ENCODE measurements at regions not wholly inside any gene's neighbourhood (a gene's known extent, or its start where the extent isn't known, plus 50 kb on each side); places are given as distances from the start of the nearest gene placed in this dataset.

DNA sequence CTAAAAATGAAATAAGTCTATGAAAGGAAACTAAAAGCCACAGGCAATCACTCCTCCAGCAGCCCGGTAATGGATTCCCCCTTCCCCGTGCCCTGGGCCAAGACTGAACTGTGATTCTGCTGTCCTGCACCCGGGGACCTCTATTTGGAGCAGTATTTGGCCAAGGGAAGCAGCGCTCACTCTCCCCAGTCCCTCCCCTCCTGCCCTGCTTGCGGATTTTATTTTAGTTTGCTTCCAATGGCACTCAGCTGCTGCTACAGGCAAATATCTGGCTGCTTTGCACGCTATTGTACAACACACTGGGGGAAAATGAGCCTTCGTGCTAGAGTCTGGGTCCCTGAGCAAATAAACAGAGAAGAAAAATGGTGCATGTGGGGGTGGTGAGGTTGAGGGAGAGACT is 975.7 kb upstream of the RBFOX1 start:
- Mint-ChIP-seq H3K27me3 (ENCODE audit: low read depth) (no peaks in the 10 kb centered on the region), H3K9me3 (peaks cover 3% of the 10 kb centered on the region), H3K4me1 (ENCODE audit: low read depth) (no peaks in the 10 kb centered on the region), H3K36me3 (ENCODE audit: insufficient read depth) (no peaks in the 10 kb centered on the region), H3K4me3 (no peak overlapping the region)
- ATAC-seq (no peak), DNase-seq (no peak)

DNA sequence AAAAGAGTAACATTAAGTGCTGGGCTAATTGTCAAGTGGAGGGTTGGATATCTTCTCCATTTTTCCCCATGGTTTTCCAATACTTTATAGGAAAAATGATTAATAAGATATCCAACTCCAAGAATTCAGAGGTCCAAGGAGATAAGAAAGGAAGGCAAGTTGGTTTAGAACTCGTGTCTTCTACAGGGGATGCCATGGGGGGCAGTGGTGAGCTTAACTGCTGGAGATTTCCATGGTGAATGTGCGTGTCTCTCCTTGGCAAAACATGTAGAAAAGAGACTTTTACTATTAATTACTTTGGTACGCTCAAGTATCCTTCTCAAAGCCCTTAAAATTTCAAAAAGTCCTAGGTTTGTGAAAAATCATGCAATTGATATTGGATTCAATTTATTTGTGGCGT is 982.9 kb upstream of the RBFOX1 start:
- DNase-seq (no peak), ATAC-seq (no peak)
- Mint-ChIP-seq H3K27me3 (ENCODE audit: low read depth) (no peaks in the 10 kb centered on the region), H3K36me3 (ENCODE audit: insufficient read depth) (no peaks in the 10 kb centered on the region), H3K4me3 (no peak overlapping the region), H3K4me1 (ENCODE audit: low read depth) (no peaks in the 10 kb centered on the region), H3K9me3 (peaks cover 9% of the 10 kb centered on the region)

DNA sequence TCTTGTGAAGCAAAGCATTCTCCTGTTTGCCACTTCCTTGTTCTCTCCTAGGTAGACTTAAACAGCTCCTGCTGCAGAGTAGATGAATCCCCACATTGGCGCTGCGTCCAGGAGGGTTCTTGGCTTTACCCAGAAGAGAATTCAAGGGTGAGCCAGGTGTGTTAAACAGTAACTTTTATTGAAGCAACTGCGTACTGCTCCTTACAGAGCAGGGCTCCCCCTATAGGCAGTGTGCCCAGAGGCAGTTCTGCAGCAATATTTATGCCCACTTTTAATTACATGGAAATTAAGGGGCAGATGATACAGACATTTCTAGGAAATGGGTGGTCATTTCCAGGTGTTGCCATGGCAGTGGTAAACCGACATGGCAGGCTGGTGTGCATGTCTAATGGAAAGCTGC is 987.6 kb upstream of the RBFOX1 start:
- ATAC-seq: no peak
- Mint-ChIP-seq H3K27me3 (ENCODE audit: low read depth) (no peaks in the 10 kb centered on the region), H3K4me1 (ENCODE audit: low read depth) (no peaks in the 10 kb centered on the region), H3K4me3 (no peak overlapping the region), H3K9me3 (peaks cover 18% of the 10 kb centered on the region), H3K36me3 (ENCODE audit: insufficient read depth) (no peaks in the 10 kb centered on the region)
- DNase-seq: no peak

DNA sequence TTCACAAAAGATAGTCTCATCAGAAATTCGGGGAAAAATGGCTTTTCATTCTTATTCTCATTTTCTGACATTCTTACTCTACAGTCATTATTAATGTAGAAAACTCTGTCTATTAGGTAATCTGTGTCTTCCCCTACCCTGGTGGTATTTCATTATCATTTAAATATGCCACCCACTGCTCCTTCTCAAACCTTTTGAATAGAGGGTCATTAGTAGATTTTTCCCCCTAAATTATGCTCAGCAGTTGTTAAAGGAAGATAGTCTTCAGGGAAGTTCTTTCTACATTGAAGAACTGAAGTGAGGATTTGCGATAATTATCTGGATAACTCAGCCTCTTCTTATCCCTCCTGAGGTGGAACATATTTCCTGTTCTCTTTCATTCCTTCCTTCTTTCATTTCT is 989.5 kb upstream of the RBFOX1 start:
- H3K9me3 Mint-ChIP-seq: peaks cover 20% of the 10 kb centered on the region
- no peak for DNase-seq
- no peak overlapping the region for H3K4me3 Mint-ChIP-seq
- H3K4me1 Mint-ChIP-seq (ENCODE audit: low read depth): no peaks in the 10 kb centered on the region
- ATAC-seq: no peak
- H3K27me3 Mint-ChIP-seq (ENCODE audit: low read depth): no peaks in the 10 kb centered on the region
- no peaks in the 10 kb centered on the region for H3K36me3 Mint-ChIP-seq (ENCODE audit: insufficient read depth)

DNA sequence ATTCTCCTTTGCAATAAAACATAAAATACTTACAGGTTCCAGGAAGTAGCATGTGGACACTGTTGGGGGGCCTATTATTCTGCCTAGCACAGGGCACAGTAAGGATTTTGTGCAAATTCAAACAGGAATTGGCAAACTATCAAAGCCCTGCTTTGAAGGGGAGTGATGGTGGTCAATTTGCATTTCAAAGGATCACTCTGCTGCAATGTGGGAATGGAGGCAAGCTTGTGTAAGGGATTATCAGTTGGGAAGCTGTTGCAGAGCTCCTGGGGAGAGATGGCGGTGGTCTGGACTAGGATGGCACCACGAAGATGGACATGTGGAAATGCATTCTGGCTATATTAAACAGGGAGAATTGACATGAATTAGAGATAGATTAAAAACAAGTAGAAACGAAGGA is 990.7 kb upstream of the RBFOX1 start:
- H3K36me3 Mint-ChIP-seq (ENCODE audit: insufficient read depth): no peaks in the 10 kb centered on the region
- no peak for DNase-seq
- ATAC-seq: no peak
- H3K9me3 Mint-ChIP-seq: peaks cover 20% of the 10 kb centered on the region
- no peaks in the 10 kb centered on the region for H3K4me1 Mint-ChIP-seq (ENCODE audit: low read depth)
- no peaks in the 10 kb centered on the region for H3K27me3 Mint-ChIP-seq (ENCODE audit: low read depth)
- no peak overlapping the region for H3K4me3 Mint-ChIP-seq

DNA sequence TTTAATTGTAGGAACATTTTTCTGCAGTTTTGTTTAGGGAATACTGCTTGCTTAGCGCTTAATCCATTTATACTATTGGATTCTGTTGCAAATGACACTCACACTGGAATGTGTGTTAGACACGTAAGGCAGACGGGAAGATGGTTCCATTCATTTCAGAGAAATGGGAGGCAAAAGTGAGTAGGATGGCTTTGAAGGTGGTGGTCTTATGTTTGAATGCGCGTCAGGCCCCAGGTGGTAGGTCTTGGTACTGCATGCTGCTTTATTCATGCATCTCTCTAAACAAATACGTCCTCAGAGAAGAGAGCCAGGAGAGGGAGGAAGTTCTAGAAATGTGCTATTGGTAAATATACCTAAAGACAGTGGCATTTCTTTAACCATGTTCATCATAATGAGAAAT is 997.6 kb upstream of the RBFOX1 start:
- Mint-ChIP-seq H3K9me3 (peaks cover 13% of the 10 kb centered on the region), H3K27me3 (ENCODE audit: low read depth) (no peaks in the 10 kb centered on the region), H3K36me3 (ENCODE audit: insufficient read depth) (no peaks in the 10 kb centered on the region), H3K4me1 (ENCODE audit: low read depth) (no peaks in the 10 kb centered on the region), H3K4me3 (no peak overlapping the region)
- DNase-seq (no peak), ATAC-seq (no peak)

DNA sequence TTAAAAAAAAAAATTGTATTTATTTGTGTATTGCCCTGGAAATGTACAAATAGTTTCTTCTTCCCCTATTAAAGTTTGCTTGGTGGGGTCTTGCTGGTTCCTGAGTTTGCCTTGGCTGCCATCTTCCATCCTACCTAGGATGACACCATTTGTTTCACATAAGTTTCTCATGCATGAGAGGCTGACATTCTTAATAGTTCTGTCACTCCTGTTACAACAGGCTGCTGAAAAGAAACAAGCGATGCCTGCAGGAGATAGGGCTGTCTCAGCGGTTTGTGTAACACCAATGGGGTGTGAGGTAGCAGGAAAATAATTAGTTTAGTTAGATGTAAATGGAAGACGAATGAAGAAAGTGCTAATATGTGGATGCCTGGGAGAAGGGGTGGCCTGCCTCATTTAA is 1000.9 kb upstream of the RBFOX1 start:
- Mint-ChIP-seq H3K27me3 (ENCODE audit: low read depth) (no peaks in the 10 kb centered on the region), H3K9me3 (peaks cover 16% of the 10 kb centered on the region), H3K4me3 (no peak overlapping the region), H3K4me1 (ENCODE audit: low read depth) (no peaks in the 10 kb centered on the region), H3K36me3 (ENCODE audit: insufficient read depth) (no peaks in the 10 kb centered on the region)
- DNase-seq (no peak), ATAC-seq (no peak)

DNA sequence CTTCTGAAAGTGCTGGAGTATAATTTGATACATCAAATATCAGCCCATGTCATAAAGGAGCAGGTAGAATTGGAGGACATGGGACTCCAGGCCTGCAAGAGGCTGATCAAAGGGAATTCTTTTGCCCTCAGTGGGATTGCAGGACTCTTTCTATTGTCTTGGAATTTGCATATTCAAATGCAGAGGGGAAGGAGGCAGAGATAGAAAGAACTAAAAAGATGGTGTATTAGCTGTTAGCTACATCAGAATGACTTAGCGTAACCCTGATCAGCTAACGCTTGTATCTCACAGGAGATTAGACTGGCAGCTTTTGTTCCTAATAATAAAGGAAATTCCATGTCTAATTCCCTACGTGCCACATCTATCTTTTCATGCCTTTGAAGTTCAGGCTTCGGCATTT is 1014.7 kb upstream of the RBFOX1 start:
- ATAC-seq (no peak), DNase-seq (no peak)
- no peaks in the 10 kb centered on the region for H3K36me3 Mint-ChIP-seq (ENCODE audit: insufficient read depth)
- no peaks in the 10 kb centered on the region for H3K4me1 Mint-ChIP-seq (ENCODE audit: low read depth)
- peaks cover 16% of the 10 kb centered on the region for H3K9me3 Mint-ChIP-seq
- no peaks in the 10 kb centered on the region for H3K27me3 Mint-ChIP-seq (ENCODE audit: low read depth)
- no peak overlapping the region for H3K4me3 Mint-ChIP-seq

DNA sequence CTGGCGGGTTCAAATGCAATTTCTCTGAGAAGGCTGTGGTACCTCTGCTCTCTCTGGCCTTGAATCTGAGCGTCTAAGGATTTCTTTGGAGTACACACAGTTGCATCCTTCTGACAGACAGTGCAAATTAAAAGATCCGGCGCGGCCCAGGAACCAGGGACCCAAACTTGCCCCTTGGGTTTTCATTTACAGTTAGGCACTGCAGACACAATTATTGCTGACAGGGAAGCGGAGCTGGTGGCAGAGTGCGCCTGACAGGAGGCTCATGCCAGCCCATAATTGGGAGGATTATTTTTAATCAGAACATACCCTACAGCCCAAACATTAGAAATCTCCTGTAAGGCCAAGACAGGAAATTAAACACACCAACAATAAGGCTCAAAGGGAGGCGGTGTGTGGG is 1023.4 kb upstream of the RBFOX1 start:
- peaks cover under 1% of the 10 kb centered on the region for H3K9me3 Mint-ChIP-seq
- no peak overlapping the region for H3K4me3 Mint-ChIP-seq
- ATAC-seq (no peak), DNase-seq (no peak)
- no peaks in the 10 kb centered on the region for H3K27me3 Mint-ChIP-seq (ENCODE audit: low read depth)
- H3K36me3 Mint-ChIP-seq (ENCODE audit: insufficient read depth): no peaks in the 10 kb centered on the region
- no peaks in the 10 kb centered on the region for H3K4me1 Mint-ChIP-seq (ENCODE audit: low read depth)

DNA sequence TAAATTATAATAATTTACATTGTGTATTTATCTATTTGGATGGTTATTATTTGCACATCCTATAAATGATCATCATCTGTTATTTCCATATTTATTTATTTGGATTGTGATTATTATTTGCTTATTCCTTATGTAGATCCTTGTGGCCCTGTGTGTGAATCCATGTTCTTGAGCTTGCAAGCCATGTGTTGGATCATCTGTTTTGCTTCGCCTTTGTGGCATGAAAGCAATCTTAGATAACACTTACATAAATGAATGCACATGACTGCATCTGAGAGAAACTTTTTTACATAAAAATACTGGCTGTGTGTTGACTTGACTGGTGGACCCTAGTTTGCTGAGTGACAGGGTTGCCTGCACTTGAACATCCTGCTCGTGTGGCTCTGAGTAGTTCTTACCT is 1024.5 kb upstream of the RBFOX1 start:
- H3K4me3 Mint-ChIP-seq: no peak overlapping the region
- H3K27me3 Mint-ChIP-seq (ENCODE audit: low read depth): no peaks in the 10 kb centered on the region
- DNase-seq: no peak
- no peaks in the 10 kb centered on the region for H3K9me3 Mint-ChIP-seq
- H3K4me1 Mint-ChIP-seq (ENCODE audit: low read depth): no peaks in the 10 kb centered on the region
- no peak for ATAC-seq
- no peaks in the 10 kb centered on the region for H3K36me3 Mint-ChIP-seq (ENCODE audit: insufficient read depth)

DNA sequence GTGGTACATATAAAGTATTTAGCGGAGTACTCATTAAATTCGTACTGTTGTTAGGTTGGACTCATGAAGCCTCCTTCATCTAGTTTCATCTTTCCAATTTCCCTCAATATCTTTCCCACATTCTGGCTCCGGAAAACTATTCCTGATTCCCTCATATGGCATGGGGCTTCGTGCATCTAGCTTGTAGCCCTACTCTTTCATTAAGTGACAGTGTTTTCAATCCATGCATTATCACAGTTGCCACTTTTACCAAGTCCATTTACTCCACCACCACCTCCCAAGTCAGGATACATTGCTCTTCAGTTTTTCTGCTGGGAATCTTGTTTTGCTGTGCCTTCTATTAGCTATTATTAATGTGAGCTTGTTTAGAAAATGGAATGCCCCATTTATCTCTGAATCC is 1032.1 kb upstream of the RBFOX1 start:
- no peak overlapping the region for H3K4me3 Mint-ChIP-seq
- H3K4me1 Mint-ChIP-seq (ENCODE audit: low read depth): no peaks in the 10 kb centered on the region
- H3K27me3 Mint-ChIP-seq (ENCODE audit: low read depth): no peaks in the 10 kb centered on the region
- no peak for ATAC-seq
- peaks cover 17% of the 10 kb centered on the region for H3K9me3 Mint-ChIP-seq
- no peak for DNase-seq
- H3K36me3 Mint-ChIP-seq (ENCODE audit: insufficient read depth): no peaks in the 10 kb centered on the region

DNA sequence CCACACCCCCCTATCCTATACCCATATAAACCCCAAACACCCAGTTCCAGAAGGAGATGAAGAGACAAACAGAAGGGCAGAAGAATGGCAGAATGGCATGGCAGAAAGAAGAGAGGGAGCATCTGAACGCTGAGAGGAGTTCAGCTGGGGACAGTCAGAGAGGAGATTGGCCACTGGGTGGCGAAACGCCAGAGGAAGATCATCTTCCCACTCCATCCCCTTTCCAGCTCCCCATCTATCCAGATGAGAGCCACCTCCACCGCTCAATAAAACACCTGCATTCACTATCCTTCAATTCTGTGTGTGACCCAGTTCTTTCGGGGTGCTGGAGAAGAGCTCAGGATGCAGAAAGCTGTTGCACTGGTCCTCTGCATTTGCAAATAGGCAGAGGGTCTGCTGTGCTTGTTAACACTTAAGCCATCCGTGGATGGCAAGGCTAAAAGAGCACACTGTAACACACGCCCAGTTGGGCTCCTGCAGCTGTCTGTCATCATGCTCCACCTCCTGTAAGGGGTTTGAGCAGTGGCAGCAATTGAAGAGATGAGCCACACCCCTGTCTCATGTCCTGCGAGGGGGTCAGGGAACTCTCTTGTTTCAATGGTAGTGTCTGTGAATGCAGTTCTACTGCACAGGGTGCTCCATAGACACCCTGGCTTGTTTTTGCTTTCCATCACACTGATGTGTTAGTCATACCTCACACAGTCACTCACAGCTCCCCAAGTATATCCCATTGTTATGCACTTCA is 1034.8 kb upstream of the RBFOX1 start:
- DNase-seq (no peak), ATAC-seq (no peak)
- Mint-ChIP-seq H3K4me1 (ENCODE audit: low read depth) (no peaks in the 10 kb centered on the region), H3K9me3 (peaks cover 19% of the 10 kb centered on the region), H3K27me3 (ENCODE audit: low read depth) (no peaks in the 10 kb centered on the region), H3K4me3 (no peak overlapping the region), H3K36me3 (ENCODE audit: insufficient read depth) (no peaks in the 10 kb centered on the region)

DNA sequence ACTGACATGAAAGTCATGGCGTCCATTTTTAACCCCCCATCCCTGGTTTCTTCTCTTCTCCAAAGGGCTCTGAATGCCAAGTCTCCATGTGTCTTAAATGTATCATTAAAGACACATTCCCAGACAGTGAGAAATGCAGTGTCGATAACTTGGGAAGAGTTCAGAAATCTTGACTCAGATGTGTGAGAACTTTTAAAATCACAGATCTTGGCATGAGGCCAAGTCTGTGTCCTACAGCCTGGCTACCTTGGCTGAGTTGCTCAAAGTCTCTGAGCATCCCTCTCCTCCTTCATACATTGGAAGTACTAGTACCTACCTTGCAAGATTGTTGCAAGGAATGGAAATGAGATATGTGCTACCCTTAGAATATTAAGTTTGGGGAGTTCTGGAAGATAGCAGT is 1046.5 kb upstream of the RBFOX1 start:
- Mint-ChIP-seq H3K4me3 (no peak overlapping the region), H3K36me3 (ENCODE audit: insufficient read depth) (no peaks in the 10 kb centered on the region), H3K4me1 (ENCODE audit: low read depth) (no peaks in the 10 kb centered on the region), H3K9me3 (peaks cover 20% of the 10 kb centered on the region), H3K27me3 (ENCODE audit: low read depth) (no peaks in the 10 kb centered on the region)
- DNase-seq: no peak
- no peak for ATAC-seq

DNA sequence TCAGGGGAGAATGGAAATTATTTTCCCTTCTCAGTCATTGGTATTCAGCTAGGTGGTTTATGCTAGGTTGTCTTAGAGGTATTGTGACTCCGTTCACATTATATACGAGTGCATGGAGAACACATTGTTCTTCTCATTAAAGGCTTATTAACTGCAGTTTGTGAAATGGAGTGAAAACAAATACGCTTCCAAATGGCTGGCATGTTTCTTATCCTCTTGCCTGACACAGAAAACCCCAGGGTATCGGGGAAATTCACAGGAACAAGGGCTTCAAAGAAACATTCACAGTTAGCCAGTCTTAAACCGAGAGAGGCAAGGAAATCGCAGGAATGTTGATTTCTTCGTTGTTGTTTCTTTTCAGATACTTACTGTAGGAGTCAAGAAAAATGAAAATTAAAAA is 1047.9 kb upstream of the RBFOX1 start:
- H3K4me1 Mint-ChIP-seq (ENCODE audit: low read depth): no peaks in the 10 kb centered on the region
- DNase-seq: no peak
- ATAC-seq: no peak
- H3K36me3 Mint-ChIP-seq (ENCODE audit: insufficient read depth): no peaks in the 10 kb centered on the region
- H3K9me3 Mint-ChIP-seq: peaks cover 18% of the 10 kb centered on the region
- no peaks in the 10 kb centered on the region for H3K27me3 Mint-ChIP-seq (ENCODE audit: low read depth)
- no peak overlapping the region for H3K4me3 Mint-ChIP-seq

DNA sequence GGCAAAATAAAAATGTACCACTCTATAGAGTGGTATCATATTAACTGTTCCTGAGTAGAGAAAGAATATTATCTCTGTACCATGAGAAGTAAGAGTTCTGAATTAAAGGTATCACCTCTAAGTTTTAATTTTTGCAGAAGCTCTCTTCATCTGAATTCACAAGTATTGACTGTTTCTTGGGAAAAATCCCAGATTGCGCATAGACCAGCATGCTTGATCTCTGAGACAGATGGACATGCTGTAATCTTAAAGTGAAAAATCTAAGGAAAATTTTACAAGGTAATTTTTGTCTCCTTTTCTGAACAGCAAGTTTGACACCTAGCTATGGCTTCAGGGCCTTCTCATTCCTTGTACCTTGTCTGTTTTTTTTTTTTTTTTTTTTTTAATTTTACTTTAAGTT is 1050.7 kb upstream of the RBFOX1 start:
- Mint-ChIP-seq H3K4me3 (no peak overlapping the region), H3K4me1 (ENCODE audit: low read depth) (no peaks in the 10 kb centered on the region), H3K27me3 (ENCODE audit: low read depth) (no peaks in the 10 kb centered on the region), H3K9me3 (peaks cover 24% of the 10 kb centered on the region), H3K36me3 (ENCODE audit: insufficient read depth) (no peaks in the 10 kb centered on the region)
- DNase-seq (no peak), ATAC-seq (no peak)

DNA sequence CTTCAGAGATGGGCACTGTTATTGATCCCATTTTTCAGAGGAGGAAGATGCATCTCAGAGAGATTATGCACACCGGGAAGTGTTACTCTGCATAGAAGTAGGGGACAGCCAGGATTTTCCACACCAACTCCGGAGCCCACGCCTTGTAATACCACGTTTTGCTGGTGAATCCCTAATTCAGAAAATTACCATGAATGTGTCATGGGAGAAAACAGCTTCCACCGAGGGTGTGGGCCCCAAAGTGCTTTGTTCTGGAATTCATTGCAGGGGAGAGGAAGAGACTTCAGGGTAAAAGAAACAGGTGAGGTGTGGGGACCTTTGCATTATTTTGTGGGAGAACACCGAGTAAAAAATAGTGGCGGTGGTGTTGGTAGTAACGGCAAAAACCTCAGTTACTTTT is 1051.4 kb upstream of the RBFOX1 start:
- H3K4me3 Mint-ChIP-seq: no peak overlapping the region
- DNase-seq: no peak
- H3K27me3 Mint-ChIP-seq (ENCODE audit: low read depth): no peaks in the 10 kb centered on the region
- H3K9me3 Mint-ChIP-seq: peaks cover 23% of the 10 kb centered on the region
- no peaks in the 10 kb centered on the region for H3K4me1 Mint-ChIP-seq (ENCODE audit: low read depth)
- ATAC-seq: no peak
- no peaks in the 10 kb centered on the region for H3K36me3 Mint-ChIP-seq (ENCODE audit: insufficient read depth)
